PC-3 (cell line): ENCODE measurements at regions not wholly inside any gene's neighbourhood (a gene's known extent, or its start where the extent isn't known, plus 50 kb on each side); places are given as distances from the start of the nearest gene placed in this dataset.

Experiments used
- ATAC-seq: fragments of 200-7000 bp; cut with Tn5 transposase; 2 replicates; pipeline ENCODE4 v1.9.1; 2020; ENCODE audit warnings: mild to moderate bottlenecking, moderate library complexity
- BruUV-seq: library from RNA; stranded (reverse); fragments of 400-500 nt; replicated peaks from 2 replicates; lab custom pipeline; 2021; lab: Mats Ljungman, UMichigan
- CTCF ChIA-PET: fragments of 300-600 bp; sonication (Branson Sonifier 250); formaldehyde crosslinking; loops from one replicate; lab custom pipeline; 2022; ENCODE audit warnings: antibody characterized with exemption; lab: Charles Lee
- POLR2A ChIA-PET: fragments of 300-600 bp; sonication (Branson Sonifier 250); formaldehyde crosslinking; loops from one replicate; lab custom pipeline; 2022; ENCODE audit warnings: antibody characterized with exemption; ENCODE audit not compliant: unreplicated experiment; lab: Charles Lee
- DNase-seq: peaks from one replicate; pipeline ENCODE4 v3.0.0-alpha.2; 2015
- H2AFZ ChIP-seq: fragments of 300-600 bp; sonication (generic); 2 replicates; pipeline ENCODE4 v1.6.0; 2016; ENCODE audit warnings: antibody characterized with exemption, low read length
- H3F3A ChIP-seq: fragments of 300-600 bp; sonication (generic); one replicate; pipeline ENCODE4 v1.6.0; 2017; ENCODE audit warnings: antibody characterized with exemption, low read length, control low read depth, mild to moderate bottlenecking; ENCODE audit not compliant: unreplicated experiment
- H3K27ac ChIP-seq: fragments of 300-600 bp; sonication (generic); 2 replicates; pipeline ENCODE4 v1.5.1; 2016; ENCODE audit warnings: mild to moderate bottlenecking, low read length
- H3K27me3 ChIP-seq: fragments of 300-600 bp; sonication (generic); 2 replicates; pipeline ENCODE4 v1.6.1; 2016; ENCODE audit warnings: low read length, mixed read lengths
- H3K36me3 ChIP-seq: fragments of 300-600 bp; sonication (generic); 2 replicates; pipeline ENCODE4 v1.6.1; 2016; ENCODE audit warnings: low read depth, mixed run types, low read length, mixed read lengths
- H3K4me1 ChIP-seq: fragments of 300-600 bp; sonication (generic); 2 replicates; pipeline ENCODE4 v1.5.1; 2016; ENCODE audit warnings: low read length; ENCODE audit not compliant: insufficient read depth
- H3K4me2 ChIP-seq: fragments of 300-600 bp; sonication (generic); 2 replicates; pipeline ENCODE4 v1.6.0; 2016; ENCODE audit warnings: low read length
- H3K4me3 ChIP-seq: fragments of 300-600 bp; sonication (generic); 2 replicates; pipeline ENCODE4 v1.5.1; 2016; ENCODE audit warnings: mild to moderate bottlenecking, low read length, mixed read lengths
- H3K79me2 ChIP-seq: fragments of 300-600 bp; sonication (generic); 2 replicates; pipeline ENCODE4 v1.6.1; 2017; ENCODE audit warnings: low read length, mixed read lengths
- H3K9ac ChIP-seq: fragments of 300-600 bp; sonication (generic); 2 replicates; pipeline ENCODE4 v1.6.0; 2016; ENCODE audit warnings: mild to moderate bottlenecking, low read length
- H3K9me2 ChIP-seq: fragments of 300-600 bp; sonication (generic); replicated peaks from 2 replicates; pipeline ENCODE4 v1.6.1; 2016; ENCODE audit warnings: mixed run types, low read length, mixed read lengths
- H3K9me3 ChIP-seq: fragments of 300-600 bp; sonication (generic); 2 replicates; pipeline ENCODE4 v1.6.1; 2016; ENCODE audit warnings: low read length, mixed read lengths
- H4K20me1 ChIP-seq: fragments of 300-600 bp; sonication (generic); 2 replicates; pipeline ENCODE4 v1.6.1; 2016; ENCODE audit warnings: low read length, mixed read lengths
- EZH2 ChIP-seq: fragments of 300-600 bp; sonication (generic); IDR thresholded peaks from one replicate; pipeline ENCODE4 v1.6.1; 2017; ENCODE audit warnings: antibody characterized with exemption, mild to moderate bottlenecking, low read length; ENCODE audit not compliant: unreplicated experiment
- EZH2phosphoT487 ChIP-seq: fragments of 300-600 bp; sonication (generic); IDR thresholded peaks from 2 replicates; pipeline ENCODE4 v1.6.1; 2018; ENCODE audit warnings: mild to moderate bottlenecking, antibody characterized with exemption, low read length, borderline replicate concordance
- intact Hi-C: fragments of 100-400 bp; cut with micrococcal nuclease; formaldehyde crosslinking; loops from 2 replicates; pipeline ENCODE4 v1.9.0; 2023
- TF ChIP-seq, protein P1 (sequence below): fragments of 300-600 bp; sonication (generic); conservative IDR thresholded peaks from 2 replicates; pipeline ENCODE4 v1.5.1; 2017; ENCODE audit warnings: antibody characterized with exemption, low read depth, mild to moderate bottlenecking, low read length

DNA sequence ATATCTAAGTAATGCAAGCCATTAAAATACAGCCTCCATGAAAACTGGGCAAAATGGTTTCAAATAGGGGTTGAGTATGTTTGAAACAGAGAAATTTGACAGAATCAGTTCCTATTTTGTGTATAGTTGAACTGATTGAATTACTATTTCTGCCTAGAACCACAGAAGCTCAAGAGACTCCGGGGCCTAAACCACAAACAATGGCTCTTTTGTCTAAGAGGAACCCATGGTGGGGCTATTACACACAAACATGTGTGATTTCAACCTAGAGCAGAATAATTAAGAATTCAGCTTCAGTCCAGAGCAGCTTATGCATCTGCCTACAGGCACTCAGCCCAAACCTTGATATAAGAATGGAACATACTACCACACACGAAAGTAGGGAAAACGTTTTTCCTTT, 171.2 kb upstream of the MPDZ start:
- Histone ChIP-seq H3K4me1 (no peaks in the 10 kb centered on the region), H3K79me2 (no peaks in the 10 kb centered on the region), H3K4me2 (no peak overlapping the region), H3K36me3 (no peaks in the 10 kb centered on the region), H2AFZ (no peak overlapping the region), H3K27ac (no peak overlapping the region), H3K4me3 (no peak overlapping the region), H3F3A (no peaks in the 10 kb centered on the region), H3K9me3 (no peaks in the 10 kb centered on the region), H3K9me2 (no peaks in the 10 kb centered on the region), H3K9ac (no peak overlapping the region), H3K27me3 (no peaks in the 10 kb centered on the region), H4K20me1 (no peaks in the 10 kb centered on the region)
- intact Hi-C loops: no loop called here
- DNase-seq (no peak), ATAC-seq (no peak)
- TF ChIP-seq, protein P1, sequence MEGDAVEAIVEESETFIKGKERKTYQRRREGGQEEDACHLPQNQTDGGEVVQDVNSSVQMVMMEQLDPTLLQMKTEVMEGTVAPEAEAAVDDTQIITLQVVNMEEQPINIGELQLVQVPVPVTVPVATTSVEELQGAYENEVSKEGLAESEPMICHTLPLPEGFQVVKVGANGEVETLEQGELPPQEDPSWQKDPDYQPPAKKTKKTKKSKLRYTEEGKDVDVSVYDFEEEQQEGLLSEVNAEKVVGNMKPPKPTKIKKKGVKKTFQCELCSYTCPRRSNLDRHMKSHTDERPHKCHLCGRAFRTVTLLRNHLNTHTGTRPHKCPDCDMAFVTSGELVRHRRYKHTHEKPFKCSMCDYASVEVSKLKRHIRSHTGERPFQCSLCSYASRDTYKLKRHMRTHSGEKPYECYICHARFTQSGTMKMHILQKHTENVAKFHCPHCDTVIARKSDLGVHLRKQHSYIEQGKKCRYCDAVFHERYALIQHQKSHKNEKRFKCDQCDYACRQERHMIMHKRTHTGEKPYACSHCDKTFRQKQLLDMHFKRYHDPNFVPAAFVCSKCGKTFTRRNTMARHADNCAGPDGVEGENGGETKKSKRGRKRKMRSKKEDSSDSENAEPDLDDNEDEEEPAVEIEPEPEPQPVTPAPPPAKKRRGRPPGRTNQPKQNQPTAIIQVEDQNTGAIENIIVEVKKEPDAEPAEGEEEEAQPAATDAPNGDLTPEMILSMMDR: no peak
- TF ChIP-seq EZH2 (no peak), EZH2phosphoT487 (no peak)
- no TSS peak for BruUV-seq
- ChIA-PET CTCF (no interaction called here), POLR2A (no interaction called here)

DNA sequence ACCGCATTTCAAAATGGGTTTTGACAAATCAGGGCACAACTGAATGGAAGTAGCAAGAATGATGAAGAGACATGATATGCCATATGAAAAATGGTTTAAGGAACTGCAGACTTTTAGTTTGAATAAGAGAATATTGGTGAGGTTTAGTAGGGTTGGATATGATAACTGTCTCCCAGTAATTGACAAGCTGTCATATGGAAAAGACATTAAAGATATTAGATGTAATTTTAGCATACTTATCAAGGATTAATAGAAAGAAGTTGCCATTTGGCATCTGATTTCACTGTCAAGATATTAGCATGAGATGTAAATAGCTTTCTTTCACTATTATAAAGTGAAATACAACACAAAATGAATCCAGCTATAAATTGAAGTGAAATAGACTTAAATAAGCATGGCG, 169.0 kb upstream of the MPDZ start:
- H3K9me3 ChIP-seq: no peaks in the 10 kb centered on the region
- H3K79me2 ChIP-seq: no peaks in the 10 kb centered on the region
- H3K9ac ChIP-seq: no peak overlapping the region
- no TSS peak for BruUV-seq
- H3K4me2 ChIP-seq: no peak overlapping the region
- no peak overlapping the region for H3K27ac ChIP-seq
- CTCF ChIA-PET: no interaction called here
- POLR2A ChIA-PET: no interaction called here
- H3K36me3 ChIP-seq: no peaks in the 10 kb centered on the region
- no peaks in the 10 kb centered on the region for H3K27me3 ChIP-seq
- TF ChIP-seq, protein P1: no peak
- TF ChIP-seq EZH2 (no peak), EZH2phosphoT487 (no peak)
- ATAC-seq: no peak
- intact Hi-C loops: loop anchor here (5.0 kb wide), 2 partner anchors 244 to 904 kb away; no protein-coding TSS in a partner anchor
- DNase-seq: no peak
- H3K4me3 ChIP-seq: no peak overlapping the region
- H3K9me2 ChIP-seq: no peaks in the 10 kb centered on the region
- H3F3A ChIP-seq: no peaks in the 10 kb centered on the region
- no peaks in the 10 kb centered on the region for H3K4me1 ChIP-seq
- H2AFZ ChIP-seq: no peak overlapping the region
- no peaks in the 10 kb centered on the region for H4K20me1 ChIP-seq

DNA sequence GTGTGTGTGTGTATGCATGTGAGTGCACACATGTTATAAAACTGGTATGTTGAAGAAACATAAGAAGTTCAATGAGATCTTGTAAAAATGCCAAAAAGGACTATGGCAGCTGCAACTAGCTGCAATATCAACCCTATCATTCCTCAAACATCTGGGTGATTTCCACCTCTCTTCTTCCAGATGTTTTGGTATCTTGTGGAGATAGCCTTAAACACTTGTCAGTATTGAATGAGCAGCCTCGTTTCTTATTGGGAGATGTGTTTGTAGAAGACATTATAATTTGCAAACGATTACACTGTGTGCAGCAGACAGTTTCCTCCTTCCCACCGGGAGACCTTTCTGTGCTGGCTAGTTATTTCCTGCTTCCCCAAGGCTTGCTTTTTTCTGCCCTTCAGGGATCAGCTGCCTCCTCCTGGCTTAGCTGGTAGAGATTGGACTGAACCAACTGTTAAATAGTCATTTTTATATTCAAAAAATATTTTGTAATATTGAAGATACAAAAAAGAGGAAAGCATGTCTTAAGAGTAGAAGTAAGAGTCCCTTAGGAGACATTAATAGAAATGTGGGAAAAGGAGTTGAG, 168.4 kb upstream of the MPDZ start:
- no peak overlapping the region for H3K27ac ChIP-seq
- H3K9me3 ChIP-seq: no peaks in the 10 kb centered on the region
- intact Hi-C loops: loop anchor here (5.0 kb wide), 2 partner anchors 244 to 904 kb away; no protein-coding TSS in a partner anchor
- H4K20me1 ChIP-seq: no peaks in the 10 kb centered on the region
- BruUV-seq: no TSS peak
- TF ChIP-seq, protein P1: no peak
- TF ChIP-seq EZH2: no peak
- no peak for TF ChIP-seq EZH2phosphoT487
- H3K36me3 ChIP-seq: no peaks in the 10 kb centered on the region
- H3K79me2 ChIP-seq: no peaks in the 10 kb centered on the region
- no peaks in the 10 kb centered on the region for H3F3A ChIP-seq
- H2AFZ ChIP-seq: no peak overlapping the region
- DNase-seq: no peak
- no peak overlapping the region for H3K9ac ChIP-seq
- H3K4me2 ChIP-seq: no peak overlapping the region
- H3K4me3 ChIP-seq: no peak overlapping the region
- ChIA-PET CTCF (no interaction called here), POLR2A (no interaction called here)
- no peaks in the 10 kb centered on the region for H3K9me2 ChIP-seq
- H3K27me3 ChIP-seq: no peaks in the 10 kb centered on the region
- ATAC-seq: no peak
- no peaks in the 10 kb centered on the region for H3K4me1 ChIP-seq
